Brain microvascular endothelial cell (primary cell): ENCODE measurements at regions not wholly inside any gene's neighbourhood (a gene's known extent, or its start where the extent isn't known, plus 50 kb on each side); places are given as distances from the start of the nearest gene placed in this dataset.
"Not testable (repeated sequence)": the region's sequence is repeated elsewhere in the genome, so short reads cannot be mapped to it uniquely, and the experiment has no call there.

Source experiments
- DNase-seq: peaks from one replicate; pipeline ENCODE4 v3.0.0-alpha.2; 2020
- H3K27ac ChIP-seq: fragments of 250-450 bp; sonication (Bioruptor Pico); 2 replicates; pipeline ENCODE4 v1.5.1; 2020; ENCODE audit warnings: mild to moderate bottlenecking, moderate library complexity
- H3K27me3 ChIP-seq: fragments of 250-450 bp; sonication (Bioruptor Pico); replicated peaks from 2 replicates; pipeline ENCODE4 v1.5.1; 2020; ENCODE audit warnings: mild to moderate bottlenecking
- H3K36me3 ChIP-seq: fragments of 250-450 bp; sonication (Bioruptor Pico); replicated peaks from 2 replicates; pipeline ENCODE4 v1.5.1; 2020; ENCODE audit warnings: mild to moderate bottlenecking
- H3K4me3 ChIP-seq: 2 replicates; pipeline ENCODE4 v1.5.1; 2011; ENCODE audit warnings: low read depth, mild to moderate bottlenecking, control low read depth, low read length, moderate library complexity
- in situ Hi-C: cut with HindIII; loops from 2 replicates; pipeline ENCODE4 v1.10.0; 2017; ENCODE audit warnings: low sequenced_read_pairs, low pct_ligation_motif_present
- TF ChIP-seq, protein P1 (sequence below): IDR thresholded peaks from 2 replicates; pipeline ENCODE4 v1.5.1; 2011; ENCODE audit warnings: low read depth, mild to moderate bottlenecking, moderate library complexity, low read length, control low read depth, inconsistent platforms; ENCODE audit errors: missing control alignments

DNA sequence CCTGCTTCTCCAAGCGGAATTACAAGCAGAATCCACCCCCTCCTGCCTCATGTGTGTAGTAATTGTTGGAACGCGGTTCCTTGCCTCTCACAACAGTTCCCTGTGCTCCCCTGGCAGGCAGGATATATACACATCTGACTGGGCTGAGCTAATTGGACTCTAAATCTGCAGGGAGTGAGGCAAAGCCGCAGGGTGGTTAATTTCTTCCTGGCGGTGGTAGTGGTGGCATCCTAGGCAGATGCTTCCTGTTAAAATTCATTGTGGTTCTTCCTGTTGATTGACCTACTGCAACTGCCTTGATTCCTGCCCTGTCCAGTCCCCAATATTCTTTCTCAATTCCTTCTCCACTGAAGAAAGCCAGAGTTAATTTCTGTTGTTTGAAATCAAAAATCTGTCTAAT, 202.9 kb upstream of the PROK2 start:
- H3K27ac ChIP-seq, result no peak overlapping the region
- in situ Hi-C loops, result no loop called here
- H3K4me3 ChIP-seq, result no peak overlapping the region
- DNase-seq, result no peak
- no peaks in the 10 kb centered on the region for H3K36me3 ChIP-seq
- TF ChIP-seq, protein P1, sequence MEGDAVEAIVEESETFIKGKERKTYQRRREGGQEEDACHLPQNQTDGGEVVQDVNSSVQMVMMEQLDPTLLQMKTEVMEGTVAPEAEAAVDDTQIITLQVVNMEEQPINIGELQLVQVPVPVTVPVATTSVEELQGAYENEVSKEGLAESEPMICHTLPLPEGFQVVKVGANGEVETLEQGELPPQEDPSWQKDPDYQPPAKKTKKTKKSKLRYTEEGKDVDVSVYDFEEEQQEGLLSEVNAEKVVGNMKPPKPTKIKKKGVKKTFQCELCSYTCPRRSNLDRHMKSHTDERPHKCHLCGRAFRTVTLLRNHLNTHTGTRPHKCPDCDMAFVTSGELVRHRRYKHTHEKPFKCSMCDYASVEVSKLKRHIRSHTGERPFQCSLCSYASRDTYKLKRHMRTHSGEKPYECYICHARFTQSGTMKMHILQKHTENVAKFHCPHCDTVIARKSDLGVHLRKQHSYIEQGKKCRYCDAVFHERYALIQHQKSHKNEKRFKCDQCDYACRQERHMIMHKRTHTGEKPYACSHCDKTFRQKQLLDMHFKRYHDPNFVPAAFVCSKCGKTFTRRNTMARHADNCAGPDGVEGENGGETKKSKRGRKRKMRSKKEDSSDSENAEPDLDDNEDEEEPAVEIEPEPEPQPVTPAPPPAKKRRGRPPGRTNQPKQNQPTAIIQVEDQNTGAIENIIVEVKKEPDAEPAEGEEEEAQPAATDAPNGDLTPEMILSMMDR, result no peak
- H3K27me3 ChIP-seq, result no peaks in the 10 kb centered on the region

DNA sequence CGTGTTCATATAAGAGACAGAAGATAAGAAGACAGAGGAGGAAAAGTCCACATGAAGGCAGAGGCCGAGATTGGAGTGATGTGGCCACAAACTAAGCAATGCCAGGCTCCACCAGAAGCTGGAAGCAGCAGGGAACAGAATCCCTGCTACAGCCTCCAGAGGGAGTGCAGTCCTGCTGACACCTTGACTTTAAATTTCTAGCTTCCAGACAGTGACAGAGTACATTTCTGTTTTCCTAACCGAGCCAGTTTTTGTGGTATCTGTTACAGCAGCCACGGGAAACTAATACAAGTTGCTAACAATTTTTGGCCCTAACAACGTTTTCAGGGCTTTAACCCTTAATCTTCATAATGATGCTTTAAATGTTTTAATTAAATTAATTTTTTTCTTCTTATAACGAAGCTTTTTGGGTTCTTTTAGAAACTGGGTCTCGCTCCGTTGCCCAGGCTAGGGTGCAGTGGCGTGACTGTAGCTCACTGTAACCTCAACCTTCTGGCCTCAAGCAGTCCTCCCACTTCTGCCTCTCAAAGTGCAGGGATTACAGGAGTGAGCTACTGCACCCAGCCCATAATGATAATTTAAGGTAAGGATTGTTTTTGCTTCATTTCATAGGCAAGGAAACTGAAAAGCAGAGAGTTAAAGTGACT, 202.3 kb upstream of the PROK2 start:
- H3K36me3 ChIP-seq, result no peaks in the 10 kb centered on the region
- no peak overlapping the region for H3K4me3 ChIP-seq
- TF ChIP-seq, protein P1, result peak; percentile 74
- in situ Hi-C loops, result no loop called here
- H3K27ac ChIP-seq, result no peak overlapping the region
- peak; percentile 9 for DNase-seq
- H3K27me3 ChIP-seq, result no peaks in the 10 kb centered on the region

DNA sequence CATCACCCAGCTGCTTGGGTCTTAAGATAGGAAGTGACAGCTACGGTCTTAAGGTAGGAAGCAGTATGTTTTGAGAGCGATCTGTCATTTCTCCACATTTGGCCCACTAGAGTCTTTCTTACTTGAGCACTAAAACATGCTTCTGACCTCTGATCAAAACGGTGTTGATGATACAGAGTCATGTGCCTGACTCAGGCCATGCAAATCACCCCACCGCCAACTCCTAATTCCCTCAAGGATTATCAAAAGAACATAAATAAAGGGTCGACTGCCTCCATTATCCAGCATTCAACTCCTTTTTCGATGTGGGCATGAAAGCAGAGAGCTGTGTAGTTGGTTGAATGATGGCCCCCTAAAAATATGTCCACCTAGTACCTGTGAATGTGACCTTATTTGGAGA, 201.7 kb upstream of the PROK2 start:
- TF ChIP-seq, protein P1, result no peak
- no peak overlapping the region for H3K4me3 ChIP-seq
- no peaks in the 10 kb centered on the region for H3K36me3 ChIP-seq
- H3K27me3 ChIP-seq, result no peaks in the 10 kb centered on the region
- DNase-seq, result no peak
- in situ Hi-C loops, result no loop called here
- H3K27ac ChIP-seq, result no peak overlapping the region

DNA sequence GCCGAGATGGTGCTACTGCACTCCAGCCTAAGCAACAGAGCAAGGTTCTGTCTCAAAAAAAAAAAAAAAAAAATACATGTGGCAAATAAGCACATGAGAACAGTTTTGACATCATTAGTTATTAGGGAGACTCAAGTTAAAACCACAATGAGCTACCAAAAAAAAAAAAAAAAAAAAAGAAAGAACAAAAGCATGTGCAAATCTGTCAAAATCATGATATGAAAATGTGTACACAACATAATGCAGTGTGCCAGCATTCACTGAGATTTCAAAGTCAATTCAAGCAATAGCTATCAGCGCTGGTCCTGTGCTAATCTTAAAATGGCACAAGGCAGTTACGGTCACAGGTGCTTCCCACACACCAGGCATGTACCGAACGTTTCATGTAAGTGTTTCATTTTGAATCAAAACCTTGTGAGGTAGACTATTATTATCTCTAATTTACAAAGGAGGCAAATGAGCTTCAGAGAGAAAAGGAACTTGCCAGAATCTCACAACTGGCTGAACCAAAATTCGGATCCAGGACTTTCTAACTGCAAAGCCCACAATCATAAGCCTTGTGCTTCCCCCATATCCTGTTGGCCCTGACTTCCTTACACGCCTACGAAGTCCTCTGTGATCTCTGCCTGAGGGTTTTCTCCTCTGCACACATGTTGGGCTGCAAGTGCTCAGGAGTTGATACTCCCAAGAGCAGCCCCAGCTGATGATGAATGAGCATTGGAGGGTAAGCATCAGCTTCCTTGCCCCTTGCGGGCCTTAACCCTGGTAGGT, 200.1 kb upstream of the PROK2 start:
- in situ Hi-C loops, result no loop called here
- TF ChIP-seq, protein P1, result no peak
- Histone ChIP-seq H3K27me3 (no peaks in the 10 kb centered on the region), H3K27ac (no peak overlapping the region), H3K4me3 (no peak overlapping the region), H3K36me3 (no peaks in the 10 kb centered on the region)
- DNase-seq, result no peak

DNA sequence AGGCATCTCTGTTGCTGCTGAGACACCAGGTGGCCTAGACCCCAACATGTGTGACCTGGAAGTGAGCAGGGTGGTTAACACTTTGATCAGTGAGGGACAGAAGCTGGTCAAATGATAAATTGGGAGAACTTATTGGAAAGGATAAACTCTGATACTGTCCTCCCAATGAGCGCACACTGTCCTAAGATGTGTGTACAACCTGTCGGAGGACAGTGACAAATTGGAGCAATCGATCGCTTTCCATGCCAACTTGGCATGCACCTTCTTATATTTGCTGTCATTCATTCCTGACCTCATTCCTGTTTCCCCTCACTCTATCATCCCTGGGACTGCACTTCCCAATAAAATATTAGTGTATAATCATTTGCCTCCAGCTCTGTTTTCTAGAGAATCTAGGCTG, 198.7 kb upstream of the PROK2 start:
- Histone ChIP-seq H3K27ac (no peak overlapping the region), H3K27me3 (no peaks in the 10 kb centered on the region), H3K36me3 (no peaks in the 10 kb centered on the region), H3K4me3 (no peak overlapping the region)
- DNase-seq, result no peak
- in situ Hi-C loops, result no loop called here
- TF ChIP-seq, protein P1, result no peak

DNA sequence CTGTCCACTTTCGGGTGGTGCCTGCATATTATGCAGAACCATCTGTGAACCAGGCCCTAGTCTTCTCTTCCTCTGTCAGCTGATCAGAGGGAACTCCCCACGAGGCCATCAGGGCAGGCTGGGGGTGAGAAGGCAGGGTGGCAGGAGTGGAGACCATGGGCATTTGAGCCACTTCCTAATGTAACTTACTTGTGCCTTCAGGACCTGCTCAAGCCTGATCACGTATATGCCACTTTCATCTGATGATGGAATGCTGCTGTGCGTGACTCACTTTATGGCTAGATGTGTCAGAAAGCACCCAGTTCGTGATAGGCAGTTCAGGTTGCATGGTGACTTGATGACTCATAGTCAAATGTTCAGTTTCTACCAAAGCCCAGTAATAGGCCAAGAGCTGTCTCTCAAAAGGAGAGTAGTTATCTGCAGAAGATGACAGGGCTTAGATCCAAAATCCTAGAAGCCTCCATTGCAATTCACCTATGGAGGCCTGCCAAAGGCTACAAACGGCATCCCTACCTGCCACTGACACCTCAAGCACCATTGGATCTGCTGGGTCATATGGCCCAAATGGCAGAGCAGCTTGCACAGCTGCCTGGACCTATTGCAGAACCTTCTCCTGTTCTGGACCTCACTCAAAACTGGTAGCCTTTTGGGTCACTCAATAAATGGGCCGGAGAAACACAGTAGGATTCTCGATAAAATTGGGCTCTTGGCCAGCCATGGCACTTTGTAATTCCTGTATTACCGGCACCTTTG, 197.7 kb upstream of the PROK2 start:
- H3K27ac ChIP-seq, in situ Hi-C loops, H3K27me3 ChIP-seq, H3K36me3 ChIP-seq, H3K4me3 ChIP-seq: not testable (repeated sequence)
- DNase-seq, result peak; percentile 86
